Stomach (tissue), 4 donors: ENCODE measurements at regions not wholly inside any gene's neighbourhood (a gene's known extent, or its start where the extent isn't known, plus 50 kb on each side); places are given as distances from the start of the nearest gene placed in this dataset.

Experiments used
- CTCF ChIP-seq, 7 experiments: fragments of 450-650 bp in 4 of 7; fragments of 200-600 bp in 3 of 7; sonication (generic) in 3 of 7; IDR thresholded peaks; one replicate each; pipeline ENCODE4 v1.5.1; 2016 to 2019; ENCODE audit warnings: antibody characterized with exemption in 7 of 7, control low read depth in 2 of 7, mild to moderate bottlenecking in 1 of 7
- POLR2A ChIP-seq, 4 donors: fragments of 450-650 bp; IDR thresholded peaks; one replicate each; pipeline ENCODE4 v1.6.1; 2016; ENCODE audit warnings: antibody characterized with exemption in 4 of 4, control low read depth in 2 of 4, mild to moderate bottlenecking in 1 of 4, moderate library complexity in 1 of 4
- POLR2AphosphoS5 ChIP-seq, 3 donors: sonication (generic); formaldehyde crosslinking; IDR thresholded peaks; one replicate each; pipeline ENCODE4 v1.6.1; 2016; ENCODE audit warnings: antibody characterized with exemption in 3 of 3

- TF ChIP-seq POLR2AphosphoS5 (IDR thresholded peaks at IDR 0.05) (no peak), POLR2A (IDR thresholded peaks at IDR 0.05) (no peak), CTCF (IDR thresholded peaks at IDR 0.05) (no peak)
Observed at GRCh38 chr9:10873999-10874398, 261.2 kb upstream of the PTPRD start.
